HG02981 (cell line): ENCODE measurements at regions not wholly inside any gene's neighbourhood (a gene's known extent, or its start where the extent isn't known, plus 50 kb on each side); places are given as distances from the start of the nearest gene placed in this dataset.
"Not testable (repeated sequence)": the region's sequence is repeated elsewhere in the genome, so short reads cannot be mapped to it uniquely, and the experiment has no call there.

Experiments
- ATAC-seq: cut with Tn5 transposase; IDR thresholded peaks from one replicate; pipeline ENCODE4 v1.9.1; 2021; ENCODE audit warnings: mild to moderate bottlenecking, moderate library complexity; ENCODE audit not compliant: unreplicated experiment

DNA sequence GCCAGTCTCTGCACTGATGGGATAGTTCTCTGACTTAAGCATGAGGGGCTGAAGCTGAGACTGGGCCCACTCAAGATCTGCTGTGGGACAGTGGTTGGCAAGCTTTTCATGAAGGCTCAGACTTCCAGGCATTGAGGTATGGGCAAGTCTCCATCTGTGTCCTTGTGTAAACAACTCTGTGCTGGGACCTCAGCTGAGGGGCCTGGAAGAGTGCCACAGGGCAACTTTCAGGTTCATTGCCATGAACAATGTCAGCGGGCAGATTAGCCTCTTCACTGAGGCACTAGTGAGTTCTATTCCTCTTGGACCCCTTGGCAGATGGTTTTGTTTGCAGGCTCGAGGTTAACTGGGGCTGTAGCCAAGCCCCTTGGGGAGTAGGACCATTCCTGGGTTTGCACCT is 127.1 kb downstream of the MRPS30 start:
- ATAC-seq = no peak

DNA sequence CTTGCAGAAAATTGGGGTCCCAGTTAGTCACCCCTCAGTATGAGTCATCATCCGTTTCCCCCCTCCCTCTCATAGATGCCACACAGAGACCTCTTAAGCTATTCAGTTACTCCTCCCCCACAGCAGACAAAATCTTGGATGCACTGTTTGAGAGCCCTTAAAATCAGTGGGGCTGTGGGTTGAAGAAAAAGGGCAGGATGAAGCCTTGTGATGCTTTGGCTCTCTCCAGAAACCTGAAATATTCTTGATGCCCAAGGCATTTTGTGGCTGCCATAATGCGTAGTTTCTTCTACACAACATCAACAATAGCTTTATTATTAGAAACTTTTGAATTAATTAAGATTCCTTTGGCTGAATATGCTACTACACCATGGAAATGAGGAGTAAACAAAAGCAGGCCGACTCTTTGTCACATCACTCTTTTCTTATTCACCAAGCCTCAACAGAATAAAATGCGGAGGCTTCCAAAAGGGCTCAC is 133.8 kb downstream of the MRPS30 start:
- ATAC-seq = no peak

GRCh38 chr5:44943647-44944046 is 134.9 kb downstream of the MRPS30 start:
- ATAC-seq = no peak

- no peak for ATAC-seq
Measured at GRCh38 chr5:44945743-44946142, 137.0 kb downstream of the MRPS30 start.

DNA sequence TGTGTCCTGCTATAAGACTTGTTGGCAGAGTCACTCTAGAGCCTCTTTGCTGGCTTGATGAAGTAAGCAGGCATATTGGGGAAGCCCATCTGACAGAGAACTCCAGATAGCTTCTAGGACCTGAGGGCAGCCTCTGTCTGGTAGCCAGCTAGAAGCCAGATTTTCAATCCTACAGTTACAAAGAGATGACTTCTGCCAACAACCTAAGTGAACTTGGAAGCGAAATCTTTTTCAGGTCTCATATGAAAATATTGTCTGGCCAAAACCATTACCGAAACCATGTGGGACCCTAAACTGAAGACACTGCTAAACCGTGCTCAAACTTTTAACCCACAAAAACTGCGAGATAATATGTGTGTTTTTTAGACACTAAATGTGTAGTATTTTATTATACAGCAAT is 140.9 kb downstream of the MRPS30 start:
- ATAC-seq = no peak

DNA sequence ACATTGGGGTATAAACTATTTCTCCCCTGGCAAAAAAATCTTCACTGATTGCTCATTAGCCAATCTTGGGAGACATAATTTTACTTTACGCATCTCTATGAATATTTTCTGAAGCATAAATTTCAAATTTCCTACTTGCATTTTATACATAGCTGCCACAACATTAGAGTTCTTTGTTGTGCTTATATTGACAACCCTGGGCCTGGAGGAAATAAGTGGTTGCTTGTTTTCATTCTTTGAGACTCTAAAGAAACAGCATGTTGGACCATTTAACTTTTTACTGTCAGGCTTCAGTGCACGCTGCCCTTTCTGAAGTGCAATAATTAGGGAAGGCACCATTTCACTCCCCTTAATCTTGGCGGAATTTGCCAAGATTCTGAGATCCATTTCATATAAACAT is 142.6 kb downstream of the MRPS30 start:
- no peak for ATAC-seq

DNA sequence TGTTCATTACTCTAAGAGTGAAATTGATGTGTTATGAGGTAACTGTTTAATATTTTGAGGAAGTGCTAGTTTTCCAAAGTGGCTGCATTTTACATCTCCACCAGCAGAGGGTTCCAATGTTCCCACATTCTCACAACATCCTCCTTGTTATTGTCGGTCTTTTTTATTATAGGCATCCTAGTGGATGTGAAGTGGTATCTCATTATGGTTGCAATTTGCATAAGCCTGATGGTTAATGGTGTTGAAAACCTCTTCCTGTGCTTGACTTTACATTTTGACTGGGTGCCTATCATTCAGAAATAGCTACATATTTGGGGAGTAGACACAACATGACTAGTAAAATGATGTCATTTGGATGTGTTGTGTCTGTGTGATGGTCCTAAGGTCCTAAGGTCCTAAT is 143.6 kb downstream of the MRPS30 start:
- ATAC-seq = peak; percentile 88

DNA sequence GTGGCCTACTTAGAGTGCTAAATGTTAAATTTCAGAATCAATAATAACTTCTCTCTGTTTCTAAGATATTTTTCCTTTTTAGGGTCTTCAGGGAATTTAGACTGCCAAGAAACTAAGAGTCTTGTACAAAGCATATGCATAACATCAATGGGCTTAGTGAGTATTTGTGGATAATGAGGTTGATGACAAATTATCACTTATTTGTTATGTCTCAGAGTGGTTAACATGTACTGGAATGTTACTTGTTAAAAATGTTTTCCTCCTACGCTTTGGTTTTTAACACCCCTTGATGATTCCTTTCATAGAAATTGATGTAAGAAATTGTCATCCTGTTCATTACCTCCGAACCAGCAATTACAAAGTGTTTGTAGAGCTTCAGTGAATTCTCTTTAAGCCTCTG is 144.3 kb downstream of the MRPS30 start:
- ATAC-seq = no peak

DNA sequence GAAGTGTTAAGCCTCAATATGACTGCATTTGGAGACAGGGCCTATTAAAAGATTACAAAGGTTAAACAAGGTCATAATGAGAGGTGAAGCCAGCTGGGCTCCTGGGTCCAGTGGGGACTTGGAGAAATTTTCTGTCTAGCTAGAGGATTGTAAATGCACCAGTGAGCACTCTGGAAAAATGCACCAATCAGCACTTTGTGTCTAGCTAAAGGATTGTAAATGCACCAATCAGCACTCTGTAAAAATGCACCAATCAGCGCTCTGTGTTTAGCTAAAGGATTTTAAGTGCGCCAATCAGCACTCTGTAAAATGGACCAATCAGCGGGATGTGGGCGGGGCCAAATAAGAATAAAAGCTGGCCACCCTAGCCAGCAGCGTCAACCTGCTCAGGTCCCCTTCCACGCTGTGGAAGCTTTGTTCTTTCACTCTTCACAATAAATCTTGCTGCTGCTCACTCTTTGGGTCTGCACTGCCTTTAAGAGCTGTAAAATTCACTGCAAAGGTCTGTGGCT is 150.3 kb downstream of the MRPS30 start:
- ATAC-seq = not testable (repeated sequence)

DNA sequence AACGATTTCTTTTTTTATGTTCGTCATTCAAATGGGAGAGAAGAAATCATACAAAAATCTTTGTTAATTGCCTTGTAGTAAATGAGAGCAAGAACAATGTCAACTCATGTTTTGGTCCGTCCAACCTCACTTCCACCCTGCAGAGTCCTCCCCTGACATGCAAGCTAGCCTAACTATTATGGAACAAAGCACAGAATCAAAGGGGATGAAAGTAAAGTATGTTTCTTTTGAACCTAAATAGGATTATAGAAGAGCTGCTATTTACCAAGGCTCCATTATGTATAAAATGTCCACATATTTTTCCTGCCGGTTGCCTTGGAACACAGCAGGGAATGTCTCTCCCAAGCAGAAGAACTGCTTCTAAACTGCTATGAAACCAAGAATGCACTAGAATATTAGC is 161.1 kb downstream of the MRPS30 start:
- ATAC-seq = no peak

DNA sequence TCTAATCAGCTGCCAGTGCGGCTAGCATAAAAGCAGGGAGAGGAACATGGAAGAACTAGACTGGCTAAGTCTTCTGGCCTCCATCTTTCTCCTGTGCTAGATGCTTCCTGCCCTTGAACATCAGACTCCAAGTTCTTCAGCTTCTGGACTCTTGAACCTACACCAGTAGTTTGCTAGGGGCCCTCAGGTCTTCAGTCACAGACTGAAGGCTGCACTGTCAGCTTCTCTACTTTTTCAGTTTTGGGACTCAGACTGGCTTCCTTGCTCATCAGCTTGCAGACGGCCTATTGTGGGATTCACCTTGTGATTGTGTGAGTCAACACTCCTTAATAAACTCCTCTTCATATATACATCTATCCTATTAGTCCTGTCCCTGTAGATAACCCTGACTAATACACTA is 162.2 kb downstream of the MRPS30 start:
- ATAC-seq = not testable (repeated sequence)

GRCh38 chr5:44974813-44975212 is 166.1 kb downstream of the MRPS30 start:
- ATAC-seq = no peak

DNA sequence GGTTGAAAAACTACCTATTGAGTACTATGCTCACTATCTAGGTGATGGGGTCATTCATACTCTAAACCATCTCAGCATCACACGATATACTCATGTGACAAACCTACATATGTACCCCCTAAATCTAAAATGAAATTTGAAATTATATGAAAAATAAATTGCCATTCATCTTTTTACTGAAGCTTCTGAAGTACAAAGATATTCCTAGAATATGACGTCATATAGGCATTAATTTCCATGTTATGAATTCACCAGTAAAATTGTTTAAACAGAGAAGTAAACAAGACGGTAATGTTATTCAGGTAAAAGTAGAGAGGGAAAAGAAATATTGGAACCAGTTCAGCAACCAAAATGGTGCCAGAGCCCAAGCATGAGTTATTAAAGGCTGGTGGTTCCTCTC is 173.0 kb downstream of the MRPS30 start:
- no peak for ATAC-seq

DNA sequence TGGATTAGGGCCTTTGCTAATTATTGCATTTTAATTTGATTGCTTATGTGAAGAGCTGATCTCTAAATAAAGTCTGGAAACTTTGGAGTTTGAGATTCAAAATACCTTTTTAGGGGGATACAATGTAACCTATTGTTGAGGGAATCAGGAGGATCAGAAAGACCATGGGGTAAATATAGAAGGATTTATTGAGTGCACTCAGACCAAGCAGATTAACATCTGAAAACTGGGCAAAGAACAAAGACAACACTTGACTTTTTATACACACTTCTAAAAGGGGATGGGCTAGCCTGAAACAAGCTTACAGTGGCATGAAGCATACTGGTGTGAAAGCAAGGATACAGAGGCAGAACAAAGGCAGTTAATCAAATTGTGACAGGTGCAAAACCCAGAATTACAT is 174.3 kb downstream of the MRPS30 start:
- no peak for ATAC-seq

- ATAC-seq = no peak
Measured at GRCh38 chr5:44987026-44987425, 178.3 kb downstream of the MRPS30 start.

DNA sequence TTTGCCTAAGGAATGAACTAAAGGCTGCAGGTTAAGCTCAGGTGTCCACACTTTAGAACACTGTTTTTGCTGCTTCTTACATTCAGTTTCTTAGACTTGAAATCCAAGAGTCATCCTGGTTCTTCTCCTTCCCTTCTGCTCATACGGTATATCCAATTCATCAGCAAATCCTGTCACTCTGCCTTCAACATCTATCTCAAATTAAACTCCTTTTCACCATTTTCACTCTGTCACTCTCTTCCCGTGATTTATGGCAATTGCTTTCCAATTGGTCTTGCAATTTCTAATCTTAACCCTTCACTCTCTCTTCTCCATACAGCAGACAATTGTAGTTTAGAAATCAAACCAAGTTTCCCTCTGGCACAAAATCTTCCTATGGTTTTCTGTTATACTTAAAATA is 182.9 kb downstream of the MRPS30 start:
- no peak for ATAC-seq

GRCh38 chr5:44993286-44993685 is 184.5 kb downstream of the MRPS30 start:
- no peak for ATAC-seq

DNA sequence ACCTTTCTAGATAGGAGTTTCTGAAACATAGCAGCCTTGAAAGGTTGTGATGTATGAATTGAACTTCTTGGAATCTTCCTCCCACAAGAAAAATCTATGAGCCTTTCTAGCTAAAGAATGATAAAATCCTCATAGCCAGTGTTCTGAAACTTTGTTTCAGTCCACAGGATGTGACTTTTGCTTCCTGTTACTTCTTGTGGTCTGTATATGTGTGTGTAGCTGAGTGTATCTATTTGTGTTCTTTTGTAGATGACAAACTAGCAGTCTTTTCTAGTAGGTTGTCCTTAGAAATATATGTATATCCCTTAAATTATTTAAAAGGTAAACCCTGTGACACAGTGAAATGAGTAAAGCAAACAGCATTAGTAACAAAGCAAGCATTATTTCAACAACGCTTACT is 188.8 kb downstream of the MRPS30 start:
- ATAC-seq = no peak

GRCh38 chr5:45007102-45007501 is 198.4 kb downstream of the MRPS30 start:
- not testable (repeated sequence) for ATAC-seq

DNA sequence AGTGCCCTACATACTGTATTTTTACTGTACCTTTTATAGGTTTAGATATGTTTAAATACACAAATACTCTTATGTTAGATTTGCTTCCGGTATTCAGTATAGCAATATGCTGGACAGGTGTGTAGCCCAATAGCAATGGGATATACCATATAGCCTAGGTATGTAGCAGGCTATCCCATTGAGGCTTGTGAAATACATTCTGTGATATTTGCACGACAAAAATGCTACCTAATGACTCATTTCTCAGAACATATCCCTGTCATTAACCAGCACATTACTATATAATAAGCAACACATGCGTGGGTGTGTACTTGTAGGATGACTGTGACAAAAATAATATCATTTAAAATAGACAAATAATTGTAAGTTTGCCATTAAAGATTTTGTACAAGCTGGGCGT is 208.8 kb downstream of the MRPS30 start:
- ATAC-seq = no peak

DNA sequence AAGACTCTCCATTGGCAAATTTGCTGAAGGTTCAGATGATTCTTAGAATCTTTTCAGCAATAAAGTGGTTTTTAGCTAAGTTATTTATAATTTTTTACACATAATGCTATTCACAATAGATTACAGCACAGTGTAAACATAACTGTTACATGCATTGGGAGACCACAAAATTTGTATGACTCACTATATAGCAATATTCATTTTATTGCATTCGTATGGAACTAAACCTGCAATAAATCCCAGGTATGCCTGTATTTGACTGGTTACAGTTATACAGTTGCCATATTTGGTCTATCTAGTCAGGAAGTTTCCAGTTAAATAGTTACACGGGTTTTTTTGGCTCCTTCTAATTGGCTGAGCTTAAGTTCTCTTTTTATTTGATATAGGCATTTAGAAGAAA is 220.8 kb downstream of the MRPS30 start:
- ATAC-seq = no peak

GRCh38 chr5:45035991-45036390 is 227.2 kb downstream of the MRPS30 start:
- ATAC-seq = no peak

- no peak for ATAC-seq
Measured at GRCh38 chr5:45037927-45038326, 229.2 kb downstream of the MRPS30 start.
